GM12872 (cell line): ENCODE measurements at regions not wholly inside any gene's neighbourhood (a gene's known extent, or its start where the extent isn't known, plus 50 kb on each side); places are given as distances from the start of the nearest gene placed in this dataset.

Source experiments
- TF ChIP-seq, protein P1 (sequence below): IDR thresholded peaks from 3 replicates; pipeline ENCODE4 v1.5.1; 2011; ENCODE audit warnings: low read depth, mild to moderate bottlenecking, low read length, moderate library complexity; ENCODE audit not compliant: insufficient read depth

DNA sequence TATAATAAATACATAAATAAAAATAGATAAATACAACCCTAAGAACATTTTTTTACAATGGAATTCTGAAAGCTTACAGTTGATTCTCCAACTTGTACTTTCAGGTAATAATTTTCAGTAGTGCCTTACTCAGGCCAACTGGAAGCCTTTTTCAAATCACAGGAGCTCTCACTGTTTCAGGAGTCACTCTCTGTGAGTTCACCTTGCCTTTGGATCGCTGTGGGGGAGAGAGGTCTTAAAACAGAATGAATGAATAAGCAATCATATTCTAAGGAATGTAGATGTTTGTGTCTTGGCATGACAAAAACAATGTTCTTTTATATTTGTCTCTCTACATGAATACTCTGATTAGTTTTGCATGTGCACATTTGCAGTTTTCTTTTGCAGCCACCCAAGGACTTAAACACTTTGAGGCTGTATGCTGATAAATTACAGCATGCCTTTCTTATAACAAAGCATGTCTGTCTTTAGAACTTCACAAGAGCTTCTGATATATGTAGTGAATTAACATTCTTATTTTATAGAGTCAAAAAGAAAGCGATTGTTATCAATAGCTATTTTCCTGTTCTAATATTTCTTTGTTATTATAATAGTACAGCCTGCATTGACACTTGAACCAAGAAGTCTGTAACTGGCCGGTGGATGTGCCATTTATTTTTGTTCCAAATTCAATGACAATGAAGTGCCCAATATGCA lies 1111.5 kb upstream of the ATXN8OS start:
- TF ChIP-seq, protein P1, sequence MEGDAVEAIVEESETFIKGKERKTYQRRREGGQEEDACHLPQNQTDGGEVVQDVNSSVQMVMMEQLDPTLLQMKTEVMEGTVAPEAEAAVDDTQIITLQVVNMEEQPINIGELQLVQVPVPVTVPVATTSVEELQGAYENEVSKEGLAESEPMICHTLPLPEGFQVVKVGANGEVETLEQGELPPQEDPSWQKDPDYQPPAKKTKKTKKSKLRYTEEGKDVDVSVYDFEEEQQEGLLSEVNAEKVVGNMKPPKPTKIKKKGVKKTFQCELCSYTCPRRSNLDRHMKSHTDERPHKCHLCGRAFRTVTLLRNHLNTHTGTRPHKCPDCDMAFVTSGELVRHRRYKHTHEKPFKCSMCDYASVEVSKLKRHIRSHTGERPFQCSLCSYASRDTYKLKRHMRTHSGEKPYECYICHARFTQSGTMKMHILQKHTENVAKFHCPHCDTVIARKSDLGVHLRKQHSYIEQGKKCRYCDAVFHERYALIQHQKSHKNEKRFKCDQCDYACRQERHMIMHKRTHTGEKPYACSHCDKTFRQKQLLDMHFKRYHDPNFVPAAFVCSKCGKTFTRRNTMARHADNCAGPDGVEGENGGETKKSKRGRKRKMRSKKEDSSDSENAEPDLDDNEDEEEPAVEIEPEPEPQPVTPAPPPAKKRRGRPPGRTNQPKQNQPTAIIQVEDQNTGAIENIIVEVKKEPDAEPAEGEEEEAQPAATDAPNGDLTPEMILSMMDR: no peak

DNA sequence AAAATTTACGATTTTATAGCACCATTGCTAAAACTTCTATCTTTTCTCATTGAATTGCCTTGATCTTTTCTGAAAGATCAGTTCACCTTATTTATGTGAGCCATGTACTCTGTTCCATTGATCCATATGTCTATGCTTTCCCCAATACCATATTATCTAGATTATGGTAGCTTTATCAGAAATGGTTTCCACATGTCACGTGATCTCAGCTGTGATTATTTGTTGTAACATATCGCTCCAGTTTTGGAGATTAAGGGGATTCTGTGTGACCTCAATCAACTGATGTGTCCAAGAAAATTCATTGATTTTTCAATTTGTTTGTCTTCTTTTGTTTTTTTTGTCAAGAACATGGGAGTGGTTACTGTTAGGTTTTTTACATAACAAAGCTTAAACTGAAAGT lies 1114.5 kb upstream of the ATXN8OS start:
- TF ChIP-seq, protein P1: no peak

DNA sequence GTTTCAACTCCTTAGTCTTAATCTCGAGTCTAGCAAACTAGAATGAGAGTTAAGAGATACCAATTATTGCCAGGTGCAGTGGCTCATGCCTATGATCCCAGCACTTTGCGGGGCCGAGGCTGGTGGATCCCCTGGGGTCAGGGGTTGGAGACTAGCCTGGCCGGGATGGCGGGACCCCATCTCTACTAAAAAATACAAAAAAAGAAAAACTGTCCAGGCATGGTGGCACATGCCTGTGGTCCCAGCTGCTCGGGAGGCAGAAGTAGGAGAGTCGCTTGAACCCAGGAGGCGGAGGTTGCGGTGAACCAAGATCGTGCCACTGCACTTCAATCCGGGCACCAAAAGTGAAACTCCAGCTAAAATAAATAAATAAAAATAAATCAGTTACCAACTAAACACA lies 1119.5 kb upstream of the ATXN8OS start:
- TF ChIP-seq, protein P1: no peak

DNA sequence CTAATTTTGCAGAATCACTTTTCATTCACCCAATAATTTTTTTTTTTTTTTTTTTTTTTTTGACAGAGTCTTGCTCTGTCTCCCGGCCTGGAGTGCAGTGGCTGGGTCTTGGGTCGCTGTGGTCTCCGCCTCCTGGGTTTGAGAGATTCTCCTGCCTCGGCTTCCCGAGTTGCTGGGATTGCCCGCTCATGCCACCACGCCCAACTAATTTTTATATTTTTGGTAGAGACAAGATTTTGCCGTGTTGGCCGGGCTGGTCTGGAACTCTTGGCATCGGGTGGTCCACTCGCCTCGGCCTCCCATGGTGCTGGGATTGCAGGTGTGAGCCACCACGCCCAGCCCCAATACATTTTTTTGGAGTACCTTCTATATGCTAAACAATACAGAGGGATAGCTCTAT lies 1120.0 kb upstream of the ATXN8OS start:
- TF ChIP-seq, protein P1: no peak

DNA sequence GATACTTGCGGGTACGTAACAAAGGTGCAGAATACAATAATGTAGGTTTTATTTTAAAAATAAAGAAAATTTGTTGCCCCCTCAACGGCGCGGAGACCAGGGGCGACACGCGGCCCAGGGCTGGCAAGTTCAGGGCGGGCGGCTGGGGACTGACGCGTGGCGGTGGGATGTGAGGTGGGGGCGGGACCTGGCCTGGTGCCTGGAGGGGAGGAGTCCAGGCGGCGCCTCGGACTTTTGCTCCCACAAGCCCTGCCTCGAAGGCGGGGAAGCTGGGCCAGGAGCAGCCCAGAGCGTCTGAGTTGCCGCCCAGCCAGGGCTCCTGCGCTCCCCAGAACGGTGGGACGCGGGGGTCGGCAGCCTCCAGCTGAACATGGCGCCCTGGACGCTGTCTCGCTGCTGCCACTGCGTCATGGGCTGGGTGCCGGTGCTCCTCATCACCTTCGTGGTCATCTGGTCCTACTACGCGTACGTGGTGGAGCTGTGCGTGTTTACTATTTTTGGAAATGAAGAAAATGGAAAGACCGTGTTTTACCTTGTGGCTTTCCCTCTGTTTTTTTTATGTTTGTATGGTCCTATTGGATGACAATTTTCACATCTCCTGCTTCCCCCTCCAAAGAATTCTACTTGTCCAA lies 1122.8 kb upstream of the ATXN8OS start:
- TF ChIP-seq, protein P1: no peak

DNA sequence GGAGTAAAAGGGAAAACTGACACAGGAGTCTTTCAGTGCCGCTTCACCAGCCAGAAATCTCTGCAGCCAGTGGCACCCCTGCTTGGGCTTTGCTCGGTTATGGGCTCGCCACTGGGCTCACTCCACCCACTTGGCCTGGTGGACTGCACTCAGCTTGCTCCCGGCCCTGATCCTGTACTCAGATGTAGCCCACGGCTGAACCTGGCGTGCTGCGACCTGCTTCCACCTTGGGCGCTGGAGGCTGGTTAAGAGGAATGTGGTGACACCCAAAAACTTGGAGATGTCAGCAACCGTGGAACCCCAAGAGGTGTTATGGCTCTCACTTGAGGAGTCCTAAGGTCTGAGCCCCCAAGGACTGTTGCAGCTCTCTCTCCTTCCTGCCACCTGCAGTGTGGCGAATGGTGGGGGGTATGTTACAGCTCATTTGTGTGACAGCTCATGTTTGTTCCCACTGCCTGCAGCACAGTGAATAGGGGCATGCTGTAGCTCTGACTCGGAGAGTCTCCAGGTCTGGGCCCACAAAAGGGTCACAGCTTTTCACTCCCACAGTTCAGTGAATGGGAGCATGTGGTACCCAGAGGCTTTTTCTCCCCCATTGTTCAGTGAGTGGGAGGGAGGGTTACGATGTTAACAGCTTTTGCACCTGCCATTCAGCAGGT lies 1124.5 kb upstream of the ATXN8OS start:
- TF ChIP-seq, protein P1: no peak

DNA sequence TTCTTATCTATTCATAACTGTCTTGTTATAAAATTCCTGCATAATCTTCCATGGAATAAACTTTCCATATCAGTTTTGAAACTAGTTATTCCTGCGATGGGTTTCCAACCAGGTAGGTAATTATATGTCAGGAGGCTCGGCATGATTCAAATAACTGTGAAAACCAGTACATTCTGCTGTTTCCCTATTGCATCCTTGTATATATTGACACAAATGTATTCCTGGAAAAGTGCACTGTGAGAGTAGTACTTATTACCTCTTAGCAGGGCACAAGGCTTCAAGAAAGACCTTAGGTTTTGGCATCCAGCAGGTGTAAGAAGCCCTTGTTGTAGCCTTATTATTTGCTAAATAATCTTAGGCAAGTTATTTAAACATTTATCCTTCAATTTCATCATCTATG lies 1131.3 kb upstream of the ATXN8OS start:
- TF ChIP-seq, protein P1: no peak
